Spleen (tissue), 11 donors: ENCODE measurements at regions not wholly inside any gene's neighbourhood (a gene's known extent, or its start where the extent isn't known, plus 50 kb on each side); places are given as distances from the start of the nearest gene placed in this dataset.

Source experiments
- DNase-seq: peaks from one replicate; pipeline ENCODE4 v3.0.0-alpha.2; 2020
- H3K27ac ChIP-seq, 8 donors: fragments of 200-600 bp; sonication (generic) in 7 of 8; 1 replicate in 4 of 8; 2 replicates in 4 of 8; pipeline versions ENCODE4 v1.5.0 to v1.8.0; 2016 to 2021; ENCODE audit warnings: inconsistent platforms in 4 of 8, mild to moderate bottlenecking in 4 of 8, moderate library complexity in 1 of 8
- H3K27me3 ChIP-seq, 7 donors: fragments of 200-600 bp; sonication (generic) in 6 of 7; replicated peaks in 1 of 7; 1 replicate in 4 of 7; 2 replicates in 3 of 7; pipeline versions ENCODE4 v1.5.0 to v1.8.0; 2016 to 2021; ENCODE audit warnings: inconsistent platforms in 3 of 7, mild to moderate bottlenecking in 1 of 7
- H3K36me3 ChIP-seq, 6 donors: fragments of 200-600 bp; sonication (generic) in 5 of 6; 1 replicate in 4 of 6; 2 replicates in 2 of 6; pipeline versions ENCODE4 v1.5.0 to v1.8.0; 2016 to 2021; ENCODE audit warnings: inconsistent platforms in 2 of 6
- H3K4me1 ChIP-seq, 6 donors: fragments of 200-600 bp; sonication (generic) in 5 of 6; 1 replicate in 3 of 6; 2 replicates in 3 of 6; pipeline versions ENCODE4 v1.5.0 to v1.8.0; 2016 to 2021; ENCODE audit warnings: inconsistent platforms in 3 of 6
- H3K4me3 ChIP-seq, 8 donors: fragments of 200-600 bp; sonication (generic) in 7 of 8; 1 replicate in 4 of 8; 2 replicates in 4 of 8; pipeline versions ENCODE4 v1.5.0 to v1.8.0; 2016 to 2021; ENCODE audit warnings: inconsistent platforms in 4 of 8, mild to moderate bottlenecking in 4 of 8, moderate library complexity in 2 of 8
- H3K9me3 ChIP-seq, 8 donors: fragments of 200-600 bp; sonication (generic) in 7 of 8; 1 replicate in 4 of 8; 2 replicates in 4 of 8; pipeline versions ENCODE4 v1.5.0 to v1.8.0; 2016 to 2021; ENCODE audit warnings: inconsistent platforms in 4 of 8
- POLR2A ChIP-seq, 3 donors: fragments of 450-650 bp; IDR thresholded peaks; one replicate each; pipeline ENCODE4 v1.5.1; 2017; ENCODE audit warnings: antibody characterized with exemption in 3 of 3, mild to moderate bottlenecking in 1 of 3
- POLR2AphosphoS5 ChIP-seq, 3 donors: sonication (generic); formaldehyde crosslinking; IDR thresholded peaks; one replicate each; pipeline ENCODE4 v1.5.1; 2017; ENCODE audit warnings: antibody characterized with exemption in 3 of 3
- whole genome bisulfite sequencing, 5 donors: extraction: QIAGEN DNeasy Blood & Tissue Kit in 3 of 5; methylation state at CpG; one replicate each; pipeline versions ENCODE4 v1.1.5 to v1.1.7; 2013 to 2018; 5-methylcytosine and 5-hydroxymethylcytosine counted together
- intact Hi-C: fragments of 100-400 bp; cut with DNase I; formaldehyde crosslinking; loops from one replicate; pipeline ENCODE4 v1.15.0; 2023; ENCODE audit warnings: low total_unique reads
- TF ChIP-seq, protein P1 (sequence below), 11 experiments: fragments of 200-600 bp in 7 of 11; fragments of 450-650 bp in 4 of 11; sonication (generic) in 4 of 11; IDR thresholded peaks in 8 of 11; conservative IDR thresholded peaks in 3 of 11; 1 replicate in 7 of 11; 2 replicates in 4 of 11; pipeline versions ENCODE4 v1.4.0 to v1.8.0; 2016 to 2021; ENCODE audit warnings: antibody characterized with exemption in 11 of 11, inconsistent platforms in 4 of 11, mild to moderate bottlenecking in 1 of 11
- donor health status: healthy with polysubstance abuse.
- donor health status: DM: no; HTN: no; CAD: no; lungs with moderate emphysema.
- donor health status: DM: no; HTN: no; CAD: no.
- donor health status: Bipolar disorder and iron deficiency.
- donor health status: healthy.
- donor health status: DM: no; HTN: no; CAD: no.
- donor health status: DM: yes; HTN: yes; CAD: no.

GRCh38 chr6:144725736-144726522, 440.8 kb downstream of the UTRN start:
- Histone ChIP-seq H3K4me3 (no peak overlapping the region), H3K9me3 (no peaks in the 10 kb centered on the region), H3K4me1 (peaks cover 0 to 25% (median 0%) of the 10 kb centered on the region in 6 donors), H3K27ac (no peak overlapping the region), H3K27me3 (no peaks in the 10 kb centered on the region), H3K36me3 (peaks cover 0 to 65% (median 9%) of the 10 kb centered on the region in 6 donors)
- 64 to 84% (median 79%) methylated on average over 8 of the region's 8 CpGs for WGBS, 5 donors
- DNase-seq: no peak
- TF ChIP-seq, protein P1, sequence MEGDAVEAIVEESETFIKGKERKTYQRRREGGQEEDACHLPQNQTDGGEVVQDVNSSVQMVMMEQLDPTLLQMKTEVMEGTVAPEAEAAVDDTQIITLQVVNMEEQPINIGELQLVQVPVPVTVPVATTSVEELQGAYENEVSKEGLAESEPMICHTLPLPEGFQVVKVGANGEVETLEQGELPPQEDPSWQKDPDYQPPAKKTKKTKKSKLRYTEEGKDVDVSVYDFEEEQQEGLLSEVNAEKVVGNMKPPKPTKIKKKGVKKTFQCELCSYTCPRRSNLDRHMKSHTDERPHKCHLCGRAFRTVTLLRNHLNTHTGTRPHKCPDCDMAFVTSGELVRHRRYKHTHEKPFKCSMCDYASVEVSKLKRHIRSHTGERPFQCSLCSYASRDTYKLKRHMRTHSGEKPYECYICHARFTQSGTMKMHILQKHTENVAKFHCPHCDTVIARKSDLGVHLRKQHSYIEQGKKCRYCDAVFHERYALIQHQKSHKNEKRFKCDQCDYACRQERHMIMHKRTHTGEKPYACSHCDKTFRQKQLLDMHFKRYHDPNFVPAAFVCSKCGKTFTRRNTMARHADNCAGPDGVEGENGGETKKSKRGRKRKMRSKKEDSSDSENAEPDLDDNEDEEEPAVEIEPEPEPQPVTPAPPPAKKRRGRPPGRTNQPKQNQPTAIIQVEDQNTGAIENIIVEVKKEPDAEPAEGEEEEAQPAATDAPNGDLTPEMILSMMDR (IDR thresholded peaks at IDR 0.05 in 8 of 11, conservative IDR thresholded peaks at IDR 0.05 in 3 of 11): no peak
- TF ChIP-seq POLR2A (IDR thresholded peaks at IDR 0.05): no peak
- no peak for TF ChIP-seq POLR2AphosphoS5 (IDR thresholded peaks at IDR 0.05)
- intact Hi-C loops: no loop called here

GRCh38 chr6:144728804-144729203, 443.7 kb downstream of the UTRN start:
- intact Hi-C loops: no loop called here
- Histone ChIP-seq H3K27ac (no peak overlapping the region), H3K9me3 (no peaks in the 10 kb centered on the region), H3K4me1 (peaks cover 0 to 25% (median 0%) of the 10 kb centered on the region in 6 donors), H3K27me3 (no peaks in the 10 kb centered on the region), H3K36me3 (peaks cover 0 to 75% (median 30%) of the 10 kb centered on the region in 6 donors), H3K4me3 (no peak overlapping the region)
- TF ChIP-seq POLR2AphosphoS5 (IDR thresholded peaks at IDR 0.05) (no peak), POLR2A (IDR thresholded peaks at IDR 0.05) (no peak)
- TF ChIP-seq, protein P1 (IDR thresholded peaks at IDR 0.05 in 8 of 11, conservative IDR thresholded peaks at IDR 0.05 in 3 of 11): no peak
- no peak for DNase-seq
- WGBS, 5 donors: 84 to 91% (median 88%) methylated on average over 4 of the region's 4 CpGs

DNA sequence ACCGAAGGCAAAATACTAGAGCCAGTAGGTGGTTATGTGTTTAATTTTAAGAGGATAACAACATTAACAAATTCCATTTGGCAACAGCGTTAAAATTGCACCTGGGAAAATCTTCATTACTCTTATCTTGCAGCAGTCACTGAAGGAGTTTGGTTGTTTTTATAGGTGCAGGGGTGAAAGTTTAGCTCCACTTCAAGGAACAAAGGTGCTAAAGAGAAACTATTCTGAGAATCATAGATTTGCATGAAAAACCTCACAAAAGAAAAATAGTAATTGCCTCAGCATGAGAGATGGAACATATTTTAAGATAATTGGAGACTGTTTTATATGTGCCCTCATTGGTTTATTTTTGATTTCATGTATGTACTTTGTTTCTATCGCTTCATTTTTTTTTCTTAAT, 444.4 kb downstream of the UTRN start:
- peaks cover 0 to 76% (median 36%) of the 10 kb centered on the region in 6 donors for H3K36me3 ChIP-seq
- no peak overlapping the region for H3K4me3 ChIP-seq
- TF ChIP-seq POLR2AphosphoS5 (IDR thresholded peaks at IDR 0.05) (no peak), POLR2A (IDR thresholded peaks at IDR 0.05) (no peak)
- TF ChIP-seq, protein P1 (IDR thresholded peaks at IDR 0.05 in 8 of 11, conservative IDR thresholded peaks at IDR 0.05 in 3 of 11): no peak
- H3K27me3 ChIP-seq: no peaks in the 10 kb centered on the region
- no peaks in the 10 kb centered on the region for H3K9me3 ChIP-seq
- H3K4me1 ChIP-seq: peaks cover 0 to 25% (median 0%) of the 10 kb centered on the region in 6 donors
- no peak for DNase-seq
- WGBS, 5 donors: 83 to 88% (median 85%) methylated on average over 3 of the region's 3 CpGs
- intact Hi-C loops: no loop called here
- H3K27ac ChIP-seq: no peak overlapping the region

DNA sequence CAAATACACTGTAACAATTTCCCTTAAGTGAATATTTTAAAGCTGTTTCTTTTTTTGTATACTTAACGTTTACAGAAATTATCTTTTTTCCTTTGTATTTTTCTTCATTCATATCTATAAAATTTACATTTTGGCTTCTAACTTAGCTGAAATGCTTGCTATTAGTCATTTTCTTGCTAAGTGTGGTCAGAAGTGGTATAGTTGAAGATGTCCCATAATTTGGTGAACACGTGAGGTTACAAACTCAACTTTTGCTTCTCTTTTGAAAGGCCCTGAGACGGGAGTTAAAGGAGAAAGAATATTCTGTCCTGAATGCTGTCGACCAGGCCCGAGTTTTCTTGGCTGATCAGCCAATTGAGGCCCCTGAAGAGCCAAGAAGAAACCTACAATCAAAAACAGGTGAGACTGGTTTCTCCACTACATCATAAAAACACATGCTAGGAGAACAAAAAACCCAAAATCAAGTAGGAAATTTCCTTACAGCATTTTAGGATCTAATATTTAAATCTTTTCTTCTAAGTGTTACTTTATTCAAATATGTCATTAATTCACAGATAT, 445.0 kb downstream of the UTRN start:
- no peak for DNase-seq
- intact Hi-C loops: no loop called here
- H3K4me1 ChIP-seq: peaks cover 0 to 25% (median 0%) of the 10 kb centered on the region in 6 donors
- H3K36me3 ChIP-seq: peaks cover 0 to 76% (median 37%) of the 10 kb centered on the region in 6 donors
- TF ChIP-seq POLR2AphosphoS5 (IDR thresholded peaks at IDR 0.05): no peak
- TF ChIP-seq, protein P1 (IDR thresholded peaks at IDR 0.05 in 8 of 11, conservative IDR thresholded peaks at IDR 0.05 in 3 of 11): no peak
- TF ChIP-seq POLR2A (IDR thresholded peaks at IDR 0.05): no peak
- H3K27me3 ChIP-seq: no peaks in the 10 kb centered on the region
- no peak overlapping the region for H3K4me3 ChIP-seq
- H3K9me3 ChIP-seq: no peaks in the 10 kb centered on the region
- no peak overlapping the region for H3K27ac ChIP-seq
- WGBS, 5 donors: 77 to 87% (median 79%) methylated on average over 5 of the region's 5 CpGs
